IgD-negative memory B cell (primary cell): ENCODE measurements at regions not wholly inside any gene's neighbourhood (a gene's known extent, or its start where the extent isn't known, plus 50 kb on each side); places are given as distances from the start of the nearest gene placed in this dataset.

Source experiments
- H3K27ac Mint-ChIP-seq, 3 donors: one replicate each; pipeline ENCODE4 v1.8.0; 2020 to 2022; ENCODE audit warnings: mild to moderate bottlenecking in 3 of 3, mixed read lengths in 3 of 3, moderate library complexity in 1 of 3
- H3K27me3 Mint-ChIP-seq: one replicate; pipeline ENCODE4 v1.8.0; 2021; ENCODE audit warnings: mixed read lengths
- H3K36me3 Mint-ChIP-seq: one replicate; pipeline ENCODE4 v1.8.0; 2020; ENCODE audit warnings: mild to moderate bottlenecking, mixed read lengths
- H3K4me1 Mint-ChIP-seq, 3 donors: one replicate each; pipeline ENCODE4 v1.8.0; 2020 to 2022; ENCODE audit warnings: mixed read lengths in 3 of 3, mild to moderate bottlenecking in 1 of 3
- H3K4me3 Mint-ChIP-seq, 4 donors: one replicate each; pipeline ENCODE4 v1.8.0; 2020 to 2022; ENCODE audit warnings: mild to moderate bottlenecking in 4 of 4, mixed read lengths in 4 of 4, moderate library complexity in 3 of 4
- H3K9me3 Mint-ChIP-seq, 3 donors: one replicate each; pipeline ENCODE4 v1.8.0; 2020 to 2021; ENCODE audit warnings: mixed read lengths in 3 of 3, mild to moderate bottlenecking in 1 of 3

GRCh38 chr10:78865538-78865875 lies 203.3 kb upstream of the ZMIZ1 start:
- H3K4me1 Mint-ChIP-seq, result peaks cover 0 to 1% (median 0%) of the 10 kb centered on the region in 3 donors
- H3K27ac Mint-ChIP-seq, result no peak overlapping the region
- peak overlapping the region in 1 of 4 donors; percentile 30 for H3K4me3 Mint-ChIP-seq
- peaks cover 11% of the 10 kb centered on the region for H3K27me3 Mint-ChIP-seq
- peaks cover 4% of the 10 kb centered on the region for H3K36me3 Mint-ChIP-seq
- no peaks in the 10 kb centered on the region for H3K9me3 Mint-ChIP-seq

GRCh38 chr10:78865931-78866717 lies 202.6 kb upstream of the ZMIZ1 start:
- no peaks in the 10 kb centered on the region for H3K9me3 Mint-ChIP-seq
- H3K27ac Mint-ChIP-seq, result no peak overlapping the region
- H3K27me3 Mint-ChIP-seq, result peaks cover 16% of the 10 kb centered on the region
- no peak overlapping the region for H3K4me3 Mint-ChIP-seq
- peaks cover 0 to 1% (median 0%) of the 10 kb centered on the region in 3 donors for H3K4me1 Mint-ChIP-seq
- peaks cover 4% of the 10 kb centered on the region for H3K36me3 Mint-ChIP-seq

- no peak overlapping the region for H3K27ac Mint-ChIP-seq
- H3K9me3 Mint-ChIP-seq, result no peaks in the 10 kb centered on the region
- H3K4me3 Mint-ChIP-seq, result no peak overlapping the region
- H3K36me3 Mint-ChIP-seq, result peaks cover 4% of the 10 kb centered on the region
- peaks cover 0 to 1% (median 0%) of the 10 kb centered on the region in 3 donors for H3K4me1 Mint-ChIP-seq
- H3K27me3 Mint-ChIP-seq, result peaks cover 21% of the 10 kb centered on the region
Observed at GRCh38 chr10:78866731-78867554, 201.8 kb upstream of the ZMIZ1 start.

GRCh38 chr10:78867555-78867939 lies 201.2 kb upstream of the ZMIZ1 start:
- no peak overlapping the region for H3K4me3 Mint-ChIP-seq
- peaks cover 4% of the 10 kb centered on the region for H3K36me3 Mint-ChIP-seq
- peaks cover 0 to 1% (median 0%) of the 10 kb centered on the region in 3 donors for H3K4me1 Mint-ChIP-seq
- H3K9me3 Mint-ChIP-seq, result peaks cover 0 to 3% (median 0%) of the 10 kb centered on the region in 3 donors
- H3K27ac Mint-ChIP-seq, result no peak overlapping the region
- peaks cover 24% of the 10 kb centered on the region for H3K27me3 Mint-ChIP-seq

GRCh38 chr10:78868048-78868447 lies 200.7 kb upstream of the ZMIZ1 start:
- Mint-ChIP-seq H3K9me3 (peaks cover 0 to 3% (median 0%) of the 10 kb centered on the region in 3 donors), H3K27ac (no peak overlapping the region), H3K36me3 (peaks cover 4% of the 10 kb centered on the region), H3K4me3 (no peak overlapping the region), H3K4me1 (peaks cover 0 to 1% (median 0%) of the 10 kb centered on the region in 3 donors), H3K27me3 (peaks cover 23% of the 10 kb centered on the region)

- Mint-ChIP-seq H3K27me3 (peaks cover 23% of the 10 kb centered on the region), H3K9me3 (peaks cover 0 to 3% (median 0%) of the 10 kb centered on the region in 3 donors), H3K36me3 (peaks cover 4% of the 10 kb centered on the region), H3K4me1 (peaks cover 0 to 1% (median 0%) of the 10 kb centered on the region in 3 donors), H3K4me3 (no peak overlapping the region), H3K27ac (no peak overlapping the region)
Observed at GRCh38 chr10:78868456-78868855, 200.3 kb upstream of the ZMIZ1 start.

GRCh38 chr10:78868861-78869260 lies 199.9 kb upstream of the ZMIZ1 start:
- peaks cover 0 to 3% (median 0%) of the 10 kb centered on the region in 3 donors for H3K9me3 Mint-ChIP-seq
- peaks cover 0 to 1% (median 0%) of the 10 kb centered on the region in 3 donors for H3K4me1 Mint-ChIP-seq
- H3K27ac Mint-ChIP-seq, result no peak overlapping the region
- no peak overlapping the region for H3K4me3 Mint-ChIP-seq
- peaks cover 23% of the 10 kb centered on the region for H3K27me3 Mint-ChIP-seq
- H3K36me3 Mint-ChIP-seq, result peaks cover 4% of the 10 kb centered on the region

GRCh38 chr10:78869508-78870454 lies 199.0 kb upstream of the ZMIZ1 start:
- H3K27me3 Mint-ChIP-seq, result peaks cover 25% of the 10 kb centered on the region
- H3K36me3 Mint-ChIP-seq, result peaks cover 2% of the 10 kb centered on the region
- no peak overlapping the region for H3K4me3 Mint-ChIP-seq
- H3K27ac Mint-ChIP-seq, result no peak overlapping the region
- H3K9me3 Mint-ChIP-seq, result peaks cover 0 to 3% (median 0%) of the 10 kb centered on the region in 3 donors
- H3K4me1 Mint-ChIP-seq, result peaks cover 0 to 1% (median 0%) of the 10 kb centered on the region in 3 donors

GRCh38 chr10:78870458-78870857 lies 198.3 kb upstream of the ZMIZ1 start:
- no peak overlapping the region for H3K4me3 Mint-ChIP-seq
- peaks cover 2% of the 10 kb centered on the region for H3K36me3 Mint-ChIP-seq
- peaks cover 0 to 1% (median 0%) of the 10 kb centered on the region in 3 donors for H3K4me1 Mint-ChIP-seq
- peaks cover 25% of the 10 kb centered on the region for H3K27me3 Mint-ChIP-seq
- no peak overlapping the region for H3K27ac Mint-ChIP-seq
- H3K9me3 Mint-ChIP-seq, result peaks cover 0 to 3% (median 0%) of the 10 kb centered on the region in 3 donors

GRCh38 chr10:78871796-78872195 lies 197.0 kb upstream of the ZMIZ1 start:
- no peak overlapping the region for H3K4me3 Mint-ChIP-seq
- peaks cover 0 to 1% (median 0%) of the 10 kb centered on the region in 3 donors for H3K4me1 Mint-ChIP-seq
- H3K27me3 Mint-ChIP-seq, result peaks cover 25% of the 10 kb centered on the region
- H3K36me3 Mint-ChIP-seq, result peaks cover 2% of the 10 kb centered on the region
- H3K9me3 Mint-ChIP-seq, result peaks cover 0 to 3% (median 2%) of the 10 kb centered on the region in 3 donors
- no peak overlapping the region for H3K27ac Mint-ChIP-seq

- peaks cover 2% of the 10 kb centered on the region for H3K36me3 Mint-ChIP-seq
- peaks cover 26% of the 10 kb centered on the region for H3K27me3 Mint-ChIP-seq
- H3K4me3 Mint-ChIP-seq, result no peak overlapping the region
- no peak overlapping the region for H3K27ac Mint-ChIP-seq
- peaks cover 0 to 1% (median 0%) of the 10 kb centered on the region in 3 donors for H3K4me1 Mint-ChIP-seq
- peaks cover 0 to 4% (median 2%) of the 10 kb centered on the region in 3 donors for H3K9me3 Mint-ChIP-seq
Observed at GRCh38 chr10:78873413-78873812, 195.4 kb upstream of the ZMIZ1 start.

- H3K36me3 Mint-ChIP-seq, result peaks cover 2% of the 10 kb centered on the region
- no peak overlapping the region for H3K4me3 Mint-ChIP-seq
- no peaks in the 10 kb centered on the region for H3K4me1 Mint-ChIP-seq
- no peak overlapping the region for H3K27ac Mint-ChIP-seq
- H3K27me3 Mint-ChIP-seq, result peaks cover 18% of the 10 kb centered on the region
- H3K9me3 Mint-ChIP-seq, result peaks cover 2 to 11% (median 7%) of the 10 kb centered on the region in 3 donors
Observed at GRCh38 chr10:78875331-78875877, 193.4 kb upstream of the ZMIZ1 start.

- Mint-ChIP-seq H3K9me3 (peaks cover 3 to 13% (median 9%) of the 10 kb centered on the region in 3 donors), H3K36me3 (peaks cover 2% of the 10 kb centered on the region), H3K4me1 (no peaks in the 10 kb centered on the region), H3K27ac (no peak overlapping the region), H3K4me3 (no peak overlapping the region), H3K27me3 (peaks cover 14% of the 10 kb centered on the region)
Observed at GRCh38 chr10:78875932-78876331, 192.8 kb upstream of the ZMIZ1 start.

- H3K27ac Mint-ChIP-seq, result no peak overlapping the region
- H3K9me3 Mint-ChIP-seq, result peaks cover 3 to 13% (median 9%) of the 10 kb centered on the region in 3 donors
- no peak overlapping the region for H3K4me3 Mint-ChIP-seq
- peaks cover 2% of the 10 kb centered on the region for H3K36me3 Mint-ChIP-seq
- peaks cover 10% of the 10 kb centered on the region for H3K27me3 Mint-ChIP-seq
- H3K4me1 Mint-ChIP-seq, result no peaks in the 10 kb centered on the region
Observed at GRCh38 chr10:78876449-78876848, 192.3 kb upstream of the ZMIZ1 start.
